DND-41 (cell line): ENCODE measurements at regions not wholly inside any gene's neighbourhood (a gene's known extent, or its start where the extent isn't known, plus 50 kb on each side); places are given as distances from the start of the nearest gene placed in this dataset.
A peak's percentile ranks its signal among the peaks of the same experiment; 100 is the strongest.

Source experiments
- ATAC-seq: fragments of 200-7000 bp; cut with Tn5 transposase; 3 replicates; pipeline ENCODE4 v1.9.1; 2021; ENCODE audit warnings: low read depth; ENCODE audit not compliant: insufficient read depth
- DNase-seq: peaks from one replicate; pipeline ENCODE4 v3.0.0-alpha.2; 2020
- H2AFZ ChIP-seq: 2 replicates; pipeline ENCODE4 v1.6.0; 2012; ENCODE audit warnings: low read depth, low read length
- H3K27ac ChIP-seq: 2 replicates; pipeline ENCODE4 v1.5.1; 2012; ENCODE audit warnings: low read length, inconsistent platforms
- H3K27me3 ChIP-seq: fragments of 200-600 bp; sonication (generic); 2 replicates; pipeline ENCODE4 v1.6.0; 2012; ENCODE audit warnings: low read length, mild to moderate bottlenecking, inconsistent platforms; ENCODE audit not compliant: insufficient read depth, poor library complexity
- H3K36me3 ChIP-seq: 2 replicates; pipeline ENCODE4 v1.5.1; 2012; ENCODE audit warnings: low read length, inconsistent platforms; ENCODE audit not compliant: insufficient read depth
- H3K4me1 ChIP-seq: 2 replicates; pipeline ENCODE4 v1.5.1; 2012; ENCODE audit warnings: mild to moderate bottlenecking, low read length; ENCODE audit not compliant: insufficient read depth
- H3K4me2 ChIP-seq: 2 replicates; pipeline ENCODE4 v1.6.0; 2012; ENCODE audit warnings: mild to moderate bottlenecking, moderate library complexity, low read length, inconsistent platforms; ENCODE audit not compliant: insufficient read depth
- H3K4me3 ChIP-seq, 2 experiments: fragments of 200-600 bp in 1 of 2; shearing (Covaris generic) in 1 of 2; 2 replicates each; pipeline ENCODE4 v1.5.1; 2012 to 2016; ENCODE audit warnings: inconsistent platforms in 2 of 2, low read length in 2 of 2, mild to moderate bottlenecking in 2 of 2, low read depth in 1 of 2, moderate library complexity in 1 of 2
- H3K79me2 ChIP-seq: 2 replicates; pipeline ENCODE4 v1.6.0; 2012; ENCODE audit warnings: low read length, inconsistent platforms; ENCODE audit not compliant: insufficient read depth
- H3K9ac ChIP-seq: 2 replicates; pipeline ENCODE4 v1.6.0; 2012; ENCODE audit warnings: low read depth, mild to moderate bottlenecking, inconsistent platforms, low read length, moderate library complexity
- H3K9me3 ChIP-seq: 2 replicates; pipeline ENCODE4 v1.5.1; 2012; ENCODE audit warnings: low read length, moderate library complexity, mild to moderate bottlenecking, inconsistent platforms; ENCODE audit not compliant: insufficient read depth, severe bottlenecking
- H4K20me1 ChIP-seq: 2 replicates; pipeline ENCODE4 v1.6.0; 2012; ENCODE audit warnings: low read length; ENCODE audit not compliant: insufficient read depth
- CTCF ChIP-seq: IDR thresholded peaks from 2 replicates; pipeline ENCODE4 v1.5.1; 2012; ENCODE audit warnings: borderline replicate concordance, low read length, moderate library complexity, mild to moderate bottlenecking; ENCODE audit not compliant: poor library complexity, severe bottlenecking; ENCODE audit errors: extremely low read depth
- EZH2 ChIP-seq: IDR thresholded peaks from 3 replicates; pipeline ENCODE4 v1.6.1; 2012; ENCODE audit warnings: borderline replicate concordance, low read depth, mild to moderate bottlenecking, moderate library complexity, low read length, inconsistent platforms; ENCODE audit not compliant: severe bottlenecking

DNA sequence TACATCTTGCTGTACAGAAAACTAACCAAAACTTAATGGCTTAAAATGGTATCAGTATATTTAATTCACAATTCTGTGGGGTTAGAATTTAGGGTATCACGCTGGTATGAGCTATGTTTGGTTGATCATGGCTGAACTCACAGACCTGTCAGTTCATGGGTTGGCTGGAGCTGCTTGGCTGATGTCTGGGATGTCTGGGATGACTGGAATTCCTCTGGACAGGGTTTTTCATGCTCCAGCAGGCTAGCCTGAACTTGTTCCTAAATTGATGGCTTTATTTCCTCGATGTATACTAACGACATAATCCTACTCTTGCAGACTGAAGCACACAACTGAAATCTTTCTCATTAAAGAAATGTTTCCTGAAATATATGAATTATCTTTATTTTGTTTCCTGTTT, 338.9 kb upstream of the GBE1 start:
- ATAC-seq (no peak), DNase-seq (no peak)
- H4K20me1 ChIP-seq = no peaks in the 10 kb centered on the region
- H3K27ac ChIP-seq = no peak overlapping the region
- no peak for TF ChIP-seq EZH2
- no peak for TF ChIP-seq CTCF
- H3K9me3 ChIP-seq = peaks cover 3% of the 10 kb centered on the region
- no peak overlapping the region for H3K4me2 ChIP-seq
- H3K4me1 ChIP-seq = no peaks in the 10 kb centered on the region
- no peak overlapping the region for H3K4me3 ChIP-seq
- no peaks in the 10 kb centered on the region for H3K79me2 ChIP-seq
- H3K27me3 ChIP-seq = no peaks in the 10 kb centered on the region
- no peaks in the 10 kb centered on the region for H3K36me3 ChIP-seq
- no peak overlapping the region for H2AFZ ChIP-seq
- no peak overlapping the region for H3K9ac ChIP-seq

DNA sequence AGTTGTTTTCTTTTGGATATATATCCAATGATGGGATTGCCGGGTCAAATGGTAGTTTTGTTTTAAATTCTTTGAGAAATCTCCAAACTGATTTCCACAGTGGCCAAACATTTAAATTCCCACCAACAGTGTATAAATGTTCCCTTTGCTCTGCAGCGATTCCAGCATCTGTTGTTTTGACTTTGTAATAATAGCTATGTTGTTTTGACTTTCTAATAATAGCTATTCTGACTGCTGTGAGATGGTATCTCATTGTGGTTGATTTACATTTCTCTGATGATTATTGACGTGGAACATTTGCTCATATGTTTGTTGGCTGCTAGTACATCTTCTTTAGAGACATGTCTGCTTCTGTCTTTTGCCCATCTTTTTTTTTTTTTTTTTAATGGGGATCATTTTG, 332.2 kb upstream of the GBE1 start:
- Histone ChIP-seq H3K27ac (no peak overlapping the region), H3K4me2 (no peak overlapping the region), H3K9ac (no peak overlapping the region), H3K27me3 (no peaks in the 10 kb centered on the region), H3K9me3 (peaks cover 2% of the 10 kb centered on the region), H3K4me3 (no peak overlapping the region), H3K4me1 (no peaks in the 10 kb centered on the region), H3K79me2 (no peaks in the 10 kb centered on the region), H2AFZ (no peak overlapping the region), H4K20me1 (no peaks in the 10 kb centered on the region), H3K36me3 (no peaks in the 10 kb centered on the region)
- ATAC-seq (no peak), DNase-seq (no peak)
- TF ChIP-seq EZH2 (no peak), CTCF (no peak)

GRCh38 chr3:82088749-82089148, 327.3 kb upstream of the GBE1 start:
- Histone ChIP-seq H3K27ac (no peak overlapping the region), H3K27me3 (no peaks in the 10 kb centered on the region), H3K36me3 (no peaks in the 10 kb centered on the region), H3K9ac (no peak overlapping the region), H2AFZ (no peak overlapping the region), H3K4me1 (no peaks in the 10 kb centered on the region), H4K20me1 (no peaks in the 10 kb centered on the region), H3K4me3 (no peak overlapping the region), H3K4me2 (no peak overlapping the region), H3K79me2 (no peaks in the 10 kb centered on the region), H3K9me3 (peaks cover 2% of the 10 kb centered on the region)
- ATAC-seq = no peak
- no peak for DNase-seq
- TF ChIP-seq EZH2 = no peak
- no peak for TF ChIP-seq CTCF

GRCh38 chr3:82087958-82088357, 326.5 kb upstream of the GBE1 start:
- Histone ChIP-seq H3K27ac (no peak overlapping the region), H4K20me1 (no peaks in the 10 kb centered on the region), H3K27me3 (no peaks in the 10 kb centered on the region), H3K4me1 (peaks cover 3% of the 10 kb centered on the region), H3K4me2 (no peak overlapping the region), H3K9ac (no peak overlapping the region), H3K4me3 (no peak overlapping the region), H3K36me3 (no peaks in the 10 kb centered on the region), H2AFZ (peak overlapping the region; percentile 0; the same call in 1 of the 2 replicates), H3K79me2 (no peaks in the 10 kb centered on the region), H3K9me3 (no peaks in the 10 kb centered on the region)
- DNase-seq (no peak), ATAC-seq (no peak)
- TF ChIP-seq CTCF (no peak), EZH2 (no peak)
